Left colon (tissue), 2 donors: ENCODE measurements at regions not wholly inside any gene's neighbourhood (a gene's known extent, or its start where the extent isn't known, plus 50 kb on each side); places are given as distances from the start of the nearest gene placed in this dataset.
"Not testable (repeated sequence)": the region's sequence is repeated elsewhere in the genome, so short reads cannot be mapped to it uniquely, and the experiment has no call there.

ENCODE experiments used
- ATAC-seq: fragments of 200-7000 bp; cut with Tn5 transposase; one replicate; pipeline ENCODE4 v1.9.1; 2020; ENCODE audit warnings: mild to moderate bottlenecking, moderate library complexity
- DNase-seq, 2 donors: peaks; one replicate each; pipeline ENCODE4 v3.0.0-alpha.2; 2020
- intact Hi-C, 2 donors: fragments of 100-400 bp; cut with DNase I in 1 of 2; cut with micrococcal nuclease in 1 of 2; formaldehyde crosslinking; loops; one replicate each; pipeline versions ENCODE4 v1.11.2 to v1.14.0; 2022; cut with DNase I, micrococcal nuclease
- donor health status: DM: no; HTN: no; CAD: no.
- donor health status: DM: yes; HTN: yes; CAD: no.

- no peak for DNase-seq
- no peak for ATAC-seq
- intact Hi-C loops: no loop called here
These were observed 141.4 kb downstream of the NAA11 start for GRCh38 chr4:79184476-79184875.

DNA sequence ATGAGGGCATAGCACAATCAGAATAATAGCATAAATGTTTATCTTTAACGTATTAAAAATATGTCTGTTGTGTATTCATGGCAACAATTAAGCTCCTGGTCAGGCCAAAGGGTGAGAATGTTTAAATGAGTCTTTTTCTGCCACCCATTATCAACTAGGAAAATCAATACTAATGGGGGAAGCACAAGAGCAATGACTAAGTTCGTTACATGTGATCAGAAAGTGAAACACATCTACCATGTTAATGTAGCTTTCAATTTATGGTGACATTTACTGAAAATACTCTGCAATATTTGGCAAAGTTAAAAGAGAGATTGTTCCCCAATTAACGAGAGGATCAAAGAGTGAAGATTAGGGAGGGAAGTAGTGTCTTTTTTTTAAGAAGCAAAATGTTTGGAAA is 143.7 kb downstream of the NAA11 start:
- intact Hi-C loops: no loop called here
- ATAC-seq (no peak), DNase-seq (no peak)

- DNase-seq (peak; percentile 10 to 19), ATAC-seq (peak; percentile 71)
- intact Hi-C loops: no loop called here
These were observed 144.7 kb downstream of the NAA11 start for GRCh38 chr4:79181190-79181589.

GRCh38 chr4:79178760-79179159 is 147.1 kb downstream of the NAA11 start:
- ATAC-seq (no peak), DNase-seq (peak; percentile 6 to 23)
- intact Hi-C loops: no loop called here

- intact Hi-C loops: no loop called here
- ATAC-seq (no peak), DNase-seq (no peak)
These were observed 148.5 kb downstream of the NAA11 start for GRCh38 chr4:79177388-79177787.

GRCh38 chr4:79176351-79176750 is 149.5 kb downstream of the NAA11 start:
- no peak for DNase-seq
- intact Hi-C loops: no loop called here
- no peak for ATAC-seq

DNA sequence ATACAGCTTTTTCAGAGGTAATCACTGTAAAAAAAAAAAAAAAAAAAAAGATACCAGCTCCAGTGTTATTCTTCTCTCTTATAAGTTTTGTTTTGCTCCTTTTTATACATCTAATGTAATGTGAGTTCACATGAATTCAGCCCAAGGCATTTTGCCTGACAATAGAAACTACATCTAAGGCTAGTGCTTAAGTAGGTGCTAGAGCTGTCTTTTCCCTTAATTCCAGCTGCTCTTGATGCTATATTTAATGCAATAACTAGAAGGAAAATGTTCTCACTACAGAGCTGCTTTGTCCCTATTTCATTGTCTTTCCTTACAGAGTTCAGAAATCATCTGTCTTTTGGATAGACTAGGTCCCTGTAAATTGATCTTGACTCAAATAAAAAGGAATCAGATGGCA is 150.1 kb downstream of the NAA11 start:
- no peak for DNase-seq
- no peak for ATAC-seq
- intact Hi-C loops: no loop called here

- DNase-seq (no peak), ATAC-seq (no peak)
- intact Hi-C loops: no loop called here
These were observed 151.2 kb downstream of the NAA11 start for GRCh38 chr4:79174490-79175252.

- no peak for ATAC-seq
- intact Hi-C loops: no loop called here
These were observed 152.7 kb downstream of the NAA11 start for GRCh38 chr4:79173186-79173585.

DNA sequence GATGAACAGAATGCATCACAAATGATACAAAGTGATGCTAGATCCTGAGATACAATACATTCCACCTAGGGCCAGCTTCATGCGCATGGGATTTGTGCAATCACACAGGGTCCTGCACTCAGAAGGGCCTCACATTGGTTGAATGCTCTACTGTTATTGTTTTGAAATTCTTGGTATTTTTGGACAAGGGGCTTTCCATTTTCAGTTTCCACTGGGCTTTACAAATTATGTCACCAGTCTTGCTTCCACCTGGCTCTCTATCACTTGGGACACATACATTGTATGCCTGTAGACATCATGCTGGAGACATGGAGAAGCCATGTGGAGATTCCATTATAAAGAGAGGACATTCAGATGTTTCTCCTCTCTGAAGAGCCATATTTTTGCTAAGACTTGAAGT is 155.8 kb downstream of the NAA11 start:
- no peak for ATAC-seq
- no peak for DNase-seq
- intact Hi-C loops: no loop called here

More at GRCh38 chr4:79173186-79173585, 152.7 kb downstream of the NAA11 start:
- no peak for DNase-seq

DNA sequence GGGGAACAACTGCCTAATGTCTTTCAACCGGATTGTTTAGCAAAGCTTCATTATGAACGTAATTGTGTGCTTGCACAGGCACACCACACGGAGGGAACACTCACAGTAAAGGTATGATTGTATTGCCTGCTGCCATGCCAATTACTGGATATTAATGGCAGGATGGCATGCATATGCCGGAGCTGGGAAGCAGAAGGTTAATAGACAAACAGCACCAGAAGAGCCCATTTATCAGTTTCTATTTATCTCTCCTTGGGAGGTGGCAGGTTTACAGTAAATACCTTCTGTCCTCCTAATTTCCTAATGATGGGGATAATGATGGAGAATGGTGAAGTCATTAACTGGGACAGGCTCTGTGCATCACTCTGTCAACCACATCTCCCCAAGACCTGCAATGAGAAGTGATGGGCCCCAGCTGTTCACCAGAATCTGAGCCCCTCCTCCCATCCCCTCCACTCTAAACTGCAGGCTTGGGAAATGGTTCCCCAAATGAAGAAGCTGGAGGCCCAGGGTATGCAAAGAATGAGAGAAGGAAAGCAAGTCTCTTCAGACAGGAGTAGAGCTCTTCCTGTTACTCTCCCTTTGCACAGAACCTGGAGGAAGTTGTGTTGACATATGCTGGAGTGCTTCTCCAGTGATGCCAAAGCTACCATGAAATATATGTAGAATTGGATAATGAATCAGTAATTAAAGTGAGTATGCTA is 160.8 kb downstream of the NAA11 start:
- intact Hi-C loops: no loop called here
- ATAC-seq (no peak), DNase-seq (no peak)

GRCh38 chr4:79163981-79164490 is 161.8 kb downstream of the NAA11 start:
- ATAC-seq (no peak), DNase-seq (no peak)
- intact Hi-C loops: no loop called here

DNA sequence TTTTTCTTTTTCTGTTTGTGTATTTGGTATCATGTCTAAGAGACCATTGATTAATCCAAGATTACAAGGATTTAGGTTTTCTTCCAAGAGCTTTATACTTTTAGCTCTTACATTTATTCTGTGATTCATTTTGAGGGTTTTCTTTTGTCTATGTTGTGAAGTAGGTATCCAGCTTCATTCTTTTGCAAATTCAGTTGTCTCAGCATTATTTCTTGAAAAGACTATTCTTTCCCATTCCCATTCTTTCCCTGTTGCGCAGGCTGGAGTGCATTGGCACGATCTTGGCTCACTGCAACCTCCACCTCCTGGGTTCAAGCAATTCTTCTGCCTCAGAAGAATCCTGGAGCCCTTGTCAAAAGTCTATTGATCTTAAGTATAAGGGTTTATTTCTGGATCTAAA is 164.9 kb downstream of the NAA11 start:
- DNase-seq: no peak
- ATAC-seq: no peak
- intact Hi-C loops: no loop called here

DNA sequence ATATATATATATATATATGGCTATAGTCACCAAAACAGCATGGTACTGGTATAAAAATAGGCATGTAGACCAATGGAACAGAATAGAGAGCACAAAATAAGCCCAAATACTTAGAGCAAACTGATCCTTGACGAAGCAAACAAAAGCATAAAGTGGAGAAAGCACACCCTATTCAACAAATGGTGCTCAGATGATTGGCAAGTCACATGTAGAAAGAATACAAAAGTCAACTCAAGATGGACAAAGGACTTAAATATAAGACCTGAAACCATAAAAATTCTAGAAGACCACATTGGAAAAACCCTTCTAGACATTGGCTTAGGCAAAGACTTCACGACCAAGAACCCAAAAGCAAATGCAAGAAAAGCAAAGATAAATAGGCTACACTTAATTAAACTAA is 167.2 kb downstream of the NAA11 start:
- ATAC-seq, DNase-seq, intact Hi-C loops: not testable (repeated sequence)

DNA sequence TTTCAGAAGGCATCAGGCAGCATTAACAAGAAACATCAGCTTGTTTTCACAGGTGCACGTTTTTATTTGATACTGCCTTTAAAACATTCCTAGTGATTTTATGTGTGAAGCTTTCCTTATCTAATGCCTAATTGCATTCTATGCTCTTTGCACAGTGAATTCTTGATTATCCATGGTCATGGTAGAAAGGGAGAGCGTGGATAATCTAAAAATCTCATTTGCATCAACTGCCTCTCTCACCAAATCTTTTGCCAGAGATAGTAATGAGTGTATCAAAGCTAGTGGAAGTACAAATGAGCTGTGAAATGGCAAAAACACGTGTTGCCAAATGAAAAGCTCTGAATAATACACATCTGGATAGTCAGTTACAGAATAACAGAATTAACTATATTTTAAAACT is 170.5 kb downstream of the NAA11 start:
- ATAC-seq: no peak
- intact Hi-C loops: no loop called here
- DNase-seq: no peak

DNA sequence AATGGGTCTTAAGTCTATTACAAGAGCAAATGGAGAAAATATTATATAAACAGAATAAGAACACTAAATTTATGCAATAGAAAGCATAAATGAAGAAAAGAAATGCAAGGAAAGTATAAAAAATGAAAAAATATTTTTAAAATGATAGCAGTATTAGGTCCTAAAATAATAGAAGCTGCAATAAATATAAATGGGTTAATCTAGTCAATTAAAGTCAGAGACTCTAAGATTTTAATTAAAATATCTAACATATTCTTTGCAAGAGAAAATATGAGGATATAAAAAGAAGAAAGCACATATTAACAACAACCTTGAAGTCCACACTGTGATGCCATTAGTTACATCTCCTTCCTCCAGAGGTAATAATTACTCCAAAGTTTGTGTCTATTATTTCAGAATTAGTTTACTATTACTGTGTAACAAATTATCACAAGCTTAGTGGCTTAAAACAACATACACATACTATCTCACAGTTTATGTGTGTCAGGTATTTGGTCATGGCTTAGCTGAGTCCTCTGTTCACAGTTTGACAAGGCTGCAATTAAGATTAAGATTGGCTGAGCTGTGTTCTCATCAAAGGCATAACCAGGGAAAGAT is 174.9 kb downstream of the NAA11 start:
- DNase-seq: no peak
- no peak for ATAC-seq
- intact Hi-C loops: no loop called here

- intact Hi-C loops: no loop called here
- no peak for DNase-seq
- ATAC-seq: no peak
These were observed 177.5 kb downstream of the NAA11 start for GRCh38 chr4:79148369-79148768.

DNA sequence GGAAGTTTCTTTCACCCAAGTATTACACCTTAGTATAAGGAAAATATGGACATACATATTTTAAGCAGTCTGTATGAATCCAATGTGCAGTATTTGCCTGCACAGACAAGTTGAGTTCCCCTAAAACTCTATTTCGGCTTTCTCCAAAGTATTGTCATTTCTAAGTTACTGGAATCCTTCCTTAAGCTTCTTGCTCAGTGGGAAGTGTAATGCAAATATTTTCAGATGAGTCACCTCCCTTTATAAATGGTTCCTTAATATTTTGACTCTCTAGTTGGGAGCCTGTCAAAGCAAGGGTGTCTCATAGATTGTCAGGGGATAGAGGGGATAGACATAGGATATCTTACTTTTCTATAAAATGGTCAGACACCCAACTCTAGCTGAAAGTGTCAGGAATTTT is 178.6 kb downstream of the NAA11 start:
- intact Hi-C loops: no loop called here
- no peak for DNase-seq
- no peak for ATAC-seq

DNA sequence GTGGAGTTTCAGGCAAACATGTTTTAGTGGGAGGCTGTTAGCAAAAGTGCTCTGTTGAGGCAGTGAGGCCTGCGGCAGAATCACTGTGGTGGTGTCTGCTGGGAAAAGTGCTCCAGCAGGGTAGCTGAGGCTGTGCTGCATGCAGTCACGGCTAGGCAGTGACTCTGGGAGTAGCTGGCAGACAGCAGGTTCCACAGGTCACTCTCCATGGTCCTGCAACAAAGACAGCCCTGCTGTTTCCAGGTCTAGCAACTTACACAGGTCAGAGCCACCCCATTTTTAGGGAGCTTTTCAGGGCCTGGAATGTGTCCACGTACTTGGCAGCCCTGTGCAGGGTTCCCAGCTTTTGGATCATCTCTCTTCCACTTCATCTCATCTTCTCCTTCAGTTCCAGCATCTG is 184.3 kb downstream of the NAA11 start:
- intact Hi-C loops: no loop called here
- ATAC-seq: peak; percentile 34
- DNase-seq: no peak

GRCh38 chr4:79134767-79135166 is 191.1 kb downstream of the NAA11 start:
- DNase-seq: no peak
- ATAC-seq: no peak
- intact Hi-C loops: no loop called here
